GM03348 (cell line): ENCODE measurements at regions not wholly inside any gene's neighbourhood (a gene's known extent, or its start where the extent isn't known, plus 50 kb on each side); places are given as distances from the start of the nearest gene placed in this dataset.

Experiments
- DNase-seq: peaks from one replicate; pipeline ENCODE4 v3.0.0; 2012; ENCODE audit warnings: low spot score

DNA sequence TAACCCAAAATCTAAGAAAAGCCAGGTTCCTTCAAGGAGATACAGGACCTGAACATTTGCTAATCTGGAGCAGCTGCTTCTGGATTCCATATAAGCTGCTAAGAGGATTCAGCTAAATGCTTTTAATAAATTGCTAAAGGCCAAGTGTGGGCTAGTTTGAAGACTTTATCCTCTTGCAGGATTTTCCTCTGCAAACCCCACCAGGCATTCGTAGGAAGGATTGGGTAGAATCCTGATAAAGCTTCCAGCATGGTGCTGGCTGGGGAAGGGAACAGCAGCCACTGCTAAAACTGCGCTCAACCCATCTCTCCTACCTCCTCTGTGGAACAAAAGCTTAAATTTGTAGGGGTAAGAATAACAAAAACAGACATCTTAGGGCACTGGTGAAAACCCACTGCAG lies 61.3 kb upstream of the TAB3 start:
- DNase-seq, result no peak

DNA sequence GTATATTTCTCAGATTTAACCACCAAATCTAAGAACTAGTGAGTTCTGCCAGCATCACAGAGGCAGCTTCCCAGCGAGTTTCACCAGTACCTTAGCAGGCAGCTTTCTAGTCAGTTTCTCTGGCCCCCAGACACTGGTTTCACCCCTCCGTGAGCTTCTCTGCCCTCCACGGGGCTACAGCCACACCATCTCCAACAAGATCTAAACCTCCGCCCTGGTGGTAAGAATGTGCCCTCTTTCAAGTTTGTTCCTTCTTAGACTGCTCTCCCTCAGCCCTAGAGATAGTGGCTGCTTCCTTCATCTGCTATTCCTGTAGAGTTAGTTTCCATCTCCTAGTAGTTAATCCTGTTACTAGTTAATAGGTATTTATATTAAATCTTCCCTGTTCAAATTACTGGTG lies 60.5 kb upstream of the TAB3 start:
- no peak for DNase-seq

DNA sequence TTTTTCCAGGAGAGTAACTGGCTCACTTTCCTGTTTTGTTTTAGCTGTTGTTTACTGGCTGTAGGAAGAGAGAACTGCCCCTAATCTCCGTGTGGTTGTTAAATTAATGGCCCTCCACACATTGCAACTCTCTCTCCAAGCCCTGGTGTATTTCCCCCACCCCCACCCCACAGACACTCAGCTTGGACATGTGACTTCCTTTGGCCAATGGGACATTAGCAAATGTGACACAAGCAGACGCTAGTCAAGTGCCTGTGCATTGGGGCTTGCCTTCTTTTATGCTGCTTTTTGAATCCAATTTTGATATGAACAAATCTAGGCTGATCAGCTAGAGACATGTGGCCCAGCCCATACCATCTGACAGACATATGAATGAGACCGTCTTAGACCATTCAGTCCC lies 59.6 kb upstream of the TAB3 start:
- no peak for DNase-seq

DNA sequence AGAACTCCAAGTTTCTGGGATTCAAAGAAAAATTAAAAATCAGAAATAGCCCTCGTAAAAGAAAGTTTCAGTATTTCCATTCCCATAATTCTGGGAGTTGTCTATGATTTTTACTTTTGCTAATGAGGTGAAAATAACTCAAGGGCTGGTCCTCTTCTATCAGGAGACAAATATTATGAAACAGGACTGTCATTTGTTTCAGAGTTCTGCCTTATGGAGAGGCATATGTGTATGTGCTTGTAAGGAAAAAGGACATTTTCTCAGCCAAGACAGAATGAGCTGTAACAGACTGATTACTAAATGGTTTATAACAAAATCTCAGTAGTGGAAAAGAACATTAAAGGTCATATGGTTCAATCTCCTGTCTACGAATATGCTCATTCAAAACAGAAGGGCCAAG lies 59.0 kb upstream of the TAB3 start:
- DNase-seq, result no peak

DNA sequence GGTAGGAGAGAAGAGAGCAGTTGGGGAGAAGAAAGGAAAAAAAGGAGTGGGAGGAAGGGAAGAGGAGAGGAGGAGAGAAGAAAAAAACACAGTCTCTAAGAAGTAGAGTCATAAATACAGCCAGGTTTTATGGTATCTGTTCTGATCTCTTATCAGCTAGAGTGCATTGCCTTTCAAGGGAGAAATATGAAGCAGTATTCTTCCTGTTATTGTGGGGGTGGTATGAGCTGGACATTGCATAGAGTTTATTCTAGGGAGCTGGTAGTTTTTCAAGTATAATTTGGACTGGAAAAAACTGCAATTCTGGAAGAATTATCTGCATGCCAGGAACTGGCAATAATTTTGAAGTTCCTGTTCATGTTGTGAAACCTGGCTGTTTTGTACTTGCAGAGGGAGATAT lies 54.9 kb upstream of the TAB3 start:
- no peak for DNase-seq

DNA sequence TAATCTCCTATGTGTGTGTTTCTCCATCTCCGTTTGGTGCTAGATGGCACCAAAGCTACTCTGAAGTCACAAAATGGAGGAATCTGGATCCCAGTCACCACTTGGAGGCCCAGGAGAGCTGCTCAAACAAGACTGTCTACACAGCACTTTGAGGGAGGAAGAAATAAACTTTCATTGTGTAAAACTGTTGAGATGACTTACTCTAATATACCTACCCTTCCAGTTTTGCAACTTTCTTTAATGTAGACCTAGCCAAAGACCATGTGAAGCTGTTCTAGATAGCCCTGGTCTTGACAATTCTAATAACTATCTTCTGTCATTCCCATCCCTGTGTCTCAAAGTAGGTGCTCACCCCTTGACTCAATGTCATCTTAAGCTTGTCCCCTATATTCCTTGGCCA lies 52.8 kb upstream of the TAB3 start:
- DNase-seq, result no peak

DNA sequence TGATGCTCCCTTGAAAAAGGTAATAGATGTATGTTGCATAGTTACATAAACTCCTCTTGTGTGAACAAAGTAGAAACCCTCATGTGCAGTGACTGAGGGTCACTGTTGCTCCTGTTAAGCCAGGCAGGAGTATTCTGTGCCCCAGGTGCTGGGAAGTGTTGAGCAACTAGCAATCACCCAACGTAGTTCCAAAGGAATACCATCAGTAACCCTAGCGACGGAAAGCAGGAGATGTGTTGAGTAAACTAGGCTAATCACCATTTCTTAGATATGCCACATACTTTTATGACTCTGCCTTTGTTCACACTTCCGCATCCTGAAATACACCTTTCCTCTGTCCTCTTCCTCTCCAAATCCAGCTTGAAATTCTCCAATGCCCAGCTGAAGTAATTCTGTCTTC lies 50.9 kb upstream of the TAB3 start:
- no peak for DNase-seq
